Neural progenitor cell (in vitro differentiated cells): ENCODE measurements at regions not wholly inside any gene's neighbourhood (a gene's known extent, or its start where the extent isn't known, plus 50 kb on each side); places are given as distances from the start of the nearest gene placed in this dataset.

Experiments used
- EZH2 ChIP-seq: fragments of 200-600 bp; sonication (generic); IDR thresholded peaks from 2 replicates; pipeline ENCODE4 v1.6.1; 2017; ENCODE audit warnings: antibody characterized with exemption, mild to moderate bottlenecking, moderate library complexity
- TF ChIP-seq, protein P1 (sequence below): fragments of 200-600 bp; sonication (generic); IDR thresholded peaks from 2 replicates; pipeline ENCODE4 v1.5.1; 2017; ENCODE audit warnings: antibody characterized with exemption, mild to moderate bottlenecking

GRCh38 chr10:85284778-85285770 lies 956.7 kb downstream of the CCSER2 start:
- no peak for TF ChIP-seq EZH2
- TF ChIP-seq, protein P1, sequence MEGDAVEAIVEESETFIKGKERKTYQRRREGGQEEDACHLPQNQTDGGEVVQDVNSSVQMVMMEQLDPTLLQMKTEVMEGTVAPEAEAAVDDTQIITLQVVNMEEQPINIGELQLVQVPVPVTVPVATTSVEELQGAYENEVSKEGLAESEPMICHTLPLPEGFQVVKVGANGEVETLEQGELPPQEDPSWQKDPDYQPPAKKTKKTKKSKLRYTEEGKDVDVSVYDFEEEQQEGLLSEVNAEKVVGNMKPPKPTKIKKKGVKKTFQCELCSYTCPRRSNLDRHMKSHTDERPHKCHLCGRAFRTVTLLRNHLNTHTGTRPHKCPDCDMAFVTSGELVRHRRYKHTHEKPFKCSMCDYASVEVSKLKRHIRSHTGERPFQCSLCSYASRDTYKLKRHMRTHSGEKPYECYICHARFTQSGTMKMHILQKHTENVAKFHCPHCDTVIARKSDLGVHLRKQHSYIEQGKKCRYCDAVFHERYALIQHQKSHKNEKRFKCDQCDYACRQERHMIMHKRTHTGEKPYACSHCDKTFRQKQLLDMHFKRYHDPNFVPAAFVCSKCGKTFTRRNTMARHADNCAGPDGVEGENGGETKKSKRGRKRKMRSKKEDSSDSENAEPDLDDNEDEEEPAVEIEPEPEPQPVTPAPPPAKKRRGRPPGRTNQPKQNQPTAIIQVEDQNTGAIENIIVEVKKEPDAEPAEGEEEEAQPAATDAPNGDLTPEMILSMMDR: no peak
